ENCODE measurements at regions not wholly inside any gene's neighbourhood (a gene's known extent, or its start where the extent isn't known, plus 50 kb on each side); places are given as distances from the start of the nearest gene placed in this dataset.

GRCh38 chr4:99763635-99764101 lies 53.0 kb upstream of the DAPP1 start:
- intact Hi-C loops (cut with DNase I): no loop called here

DNA sequence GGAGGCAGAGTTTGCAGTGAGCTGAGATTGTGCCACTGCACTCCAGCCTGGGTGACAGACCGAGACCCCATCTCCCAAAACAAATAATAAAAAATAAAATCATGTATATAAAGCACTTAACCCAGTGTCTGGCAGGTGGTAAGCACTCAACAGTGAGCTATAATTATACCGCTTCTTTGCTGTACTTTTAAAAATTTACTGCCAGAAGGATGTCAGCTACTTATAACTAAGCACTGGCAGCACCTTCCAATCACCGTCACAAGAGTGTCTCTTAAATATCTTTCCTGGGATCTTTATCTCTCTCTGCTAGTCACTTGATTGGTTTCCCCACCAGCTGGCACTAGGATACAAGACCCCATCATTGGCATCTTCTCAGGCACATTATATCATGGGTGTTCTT lies 53.9 kb upstream of the DAPP1 start:
- intact Hi-C loops (cut with DNase I): no loop called here
- H3K27me3 ChIP-seq (ENCODE audit: low read depth): no peaks in the 10 kb centered on the region
- H3K9me3 ChIP-seq: no peaks in the 10 kb centered on the region
- ATAC-seq: no peak
- no peak for TF ChIP-seq CTCF (IDR thresholded peaks at IDR 0.05)
- no peak overlapping the region for H3K4me3 ChIP-seq
- no peak for DNase-seq
- no peaks in the 10 kb centered on the region for H3K36me3 ChIP-seq
- no peak overlapping the region for H3K27ac ChIP-seq
- H3K4me1 ChIP-seq: no peaks in the 10 kb centered on the region

More at GRCh38 chr4:99763635-99764101, 53.0 kb upstream of the DAPP1 start:
- Histone ChIP-seq H3K27me3 (ENCODE audit: low read depth) (no peaks in the 10 kb centered on the region), H3K4me1 (no peaks in the 10 kb centered on the region), H3K27ac (no peak overlapping the region), H3K36me3 (no peaks in the 10 kb centered on the region), H3K9me3 (no peaks in the 10 kb centered on the region), H3K4me3 (no peak overlapping the region)
- peak; percentile 68 for ATAC-seq
- DNase-seq: no peak
- no peak for TF ChIP-seq CTCF (IDR thresholded peaks at IDR 0.05)

DNA sequence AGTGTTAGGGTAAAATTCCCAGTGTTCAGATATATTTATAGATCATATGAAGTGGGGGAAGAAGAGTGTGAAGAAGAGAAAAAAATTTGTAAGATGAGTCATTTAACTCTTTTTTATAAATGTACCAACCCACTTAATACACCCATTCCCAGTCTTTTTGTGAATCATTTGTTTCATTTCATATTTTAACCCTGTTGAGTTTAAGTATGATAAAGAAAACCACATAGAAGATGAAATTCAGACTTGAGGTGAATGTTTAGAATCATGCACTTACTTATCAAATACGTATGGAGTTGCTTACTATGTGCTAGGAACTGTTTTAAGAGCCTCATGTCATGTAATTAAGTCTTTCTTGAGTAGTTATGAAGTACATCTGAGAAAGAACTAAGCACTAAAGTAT lies 56.6 kb upstream of the DAPP1 start:
- H3K4me3 ChIP-seq: no peak overlapping the region
- ATAC-seq: no peak
- TF ChIP-seq CTCF (IDR thresholded peaks at IDR 0.05): no peak
- H3K27me3 ChIP-seq (ENCODE audit: low read depth): no peaks in the 10 kb centered on the region
- intact Hi-C loops (cut with DNase I): no loop called here
- H3K27ac ChIP-seq: no peak overlapping the region
- H3K9me3 ChIP-seq: no peaks in the 10 kb centered on the region
- H3K36me3 ChIP-seq: no peaks in the 10 kb centered on the region
- DNase-seq: no peak
- H3K4me1 ChIP-seq: no peaks in the 10 kb centered on the region

DNA sequence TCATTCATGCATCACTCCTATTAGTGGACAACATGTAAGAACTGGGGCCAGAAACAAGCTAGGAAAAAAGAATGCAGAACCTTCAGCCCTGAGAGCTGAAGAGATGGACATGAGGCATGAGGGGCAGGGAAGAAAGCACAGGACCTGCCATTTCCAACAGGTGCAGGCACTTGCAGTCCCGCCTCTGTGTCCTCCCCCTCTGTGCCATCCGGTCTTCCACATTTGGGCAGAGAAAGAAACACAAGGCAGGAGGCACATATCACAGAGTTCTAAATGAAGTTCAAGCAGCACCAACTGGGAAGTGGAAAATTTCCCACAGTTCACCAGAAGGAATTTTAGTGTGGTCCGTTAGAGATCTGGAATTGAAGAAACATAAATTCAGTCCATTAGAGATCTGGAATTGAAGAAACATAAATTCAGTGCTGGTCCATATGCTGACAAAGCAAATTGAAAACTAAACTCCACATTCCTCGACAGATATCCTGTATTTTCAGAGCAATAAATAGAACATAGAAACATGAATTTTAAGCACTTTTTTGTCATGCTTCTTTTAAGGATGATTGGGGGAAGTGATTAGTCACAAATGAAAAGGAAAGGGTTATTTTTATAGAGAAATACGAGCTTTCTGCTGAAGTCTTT lies 57.2 kb upstream of the DAPP1 start:
- intact Hi-C loops (cut with DNase I): no loop called here

DNA sequence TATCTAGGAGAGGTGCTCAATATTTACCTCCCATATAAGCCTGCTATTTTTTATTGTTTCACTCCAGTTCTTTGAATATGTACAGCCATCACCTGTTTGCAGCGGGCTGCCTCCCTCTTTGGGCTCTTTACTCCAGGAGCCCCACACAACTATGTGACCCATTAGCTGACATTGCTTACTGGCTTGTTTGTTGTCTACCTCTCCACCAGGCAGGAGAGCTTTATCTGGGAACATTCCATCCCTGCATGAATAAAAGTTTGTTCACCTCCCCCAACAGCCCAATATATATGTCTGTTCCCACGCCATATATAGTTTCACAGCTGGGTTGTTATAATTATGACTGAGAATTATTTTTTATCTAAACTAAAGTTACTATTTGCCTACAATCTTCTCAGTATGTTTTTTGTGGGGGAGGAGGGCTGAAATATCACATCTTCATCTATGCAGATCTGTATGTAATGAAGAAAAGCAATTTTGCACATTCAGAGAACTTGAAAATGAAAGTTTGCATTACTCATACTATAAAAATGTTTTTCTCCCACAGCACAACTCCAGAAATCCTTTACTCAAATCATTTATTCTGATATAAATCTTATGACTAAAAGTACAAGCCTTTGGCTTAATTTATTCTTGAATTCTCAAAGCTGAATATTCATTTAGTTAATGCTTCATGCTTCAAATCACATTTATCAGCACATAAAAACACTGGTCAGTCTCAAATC lies 61.2 kb upstream of the DAPP1 start:
- Histone ChIP-seq H3K27ac (no peak overlapping the region), H3K9me3 (no peaks in the 10 kb centered on the region), H3K27me3 (ENCODE audit: low read depth) (no peaks in the 10 kb centered on the region), H3K4me3 (no peak overlapping the region), H3K36me3 (no peaks in the 10 kb centered on the region), H3K4me1 (no peaks in the 10 kb centered on the region)
- DNase-seq (no peak), ATAC-seq (no peak)
- intact Hi-C loops (cut with DNase I): no loop called here
- no peak for TF ChIP-seq CTCF (IDR thresholded peaks at IDR 0.05)

More for the DNA sequence above, 57.2 kb upstream of the DAPP1 start:
- Histone ChIP-seq H3K9me3 (no peaks in the 10 kb centered on the region), H3K4me3 (no peak overlapping the region), H3K27me3 (ENCODE audit: low read depth) (no peaks in the 10 kb centered on the region), H3K4me1 (no peaks in the 10 kb centered on the region), H3K36me3 (no peaks in the 10 kb centered on the region), H3K27ac (no peak overlapping the region)
- no peak for TF ChIP-seq CTCF (IDR thresholded peaks at IDR 0.05)
- no peak for ATAC-seq
- DNase-seq: no peak

Data from lower lobe of right lung (tissue), 2 donors.